GM23338 (cell line): ENCODE measurements at regions not wholly inside any gene's neighbourhood (a gene's known extent, or its start where the extent isn't known, plus 50 kb on each side); places are given as distances from the start of the nearest gene placed in this dataset.

Experiments used
- ATAC-seq: fragments of 200-7000 bp; cut with Tn5 transposase; 3 replicates; pipeline ENCODE4 v1.9.1; 2020
- DNase-seq: peaks from one replicate; pipeline ENCODE4 v3.0.0-alpha.2; 2015; ENCODE audit warnings: low spot score
- H2AFZ ChIP-seq: fragments of 200-600 bp; sonication (generic); 2 replicates; pipeline ENCODE4 v1.8.0; 2016; ENCODE audit warnings: antibody characterized with exemption, mild to moderate bottlenecking, moderate library complexity
- H3F3A ChIP-seq: fragments of 200-600 bp; sonication (generic); replicated peaks from 2 replicates; pipeline ENCODE4 v1.8.0; 2017; ENCODE audit warnings: antibody characterized with exemption, mixed run types, low read depth
- H3K27ac ChIP-seq: fragments of 200-600 bp; sonication (generic); 2 replicates; pipeline ENCODE4 v1.6.1; 2016; ENCODE audit warnings: low read depth
- H3K27me3 ChIP-seq: fragments of 200-600 bp; sonication (generic); 2 replicates; pipeline ENCODE4 v1.8.0; 2016; ENCODE audit warnings: mild to moderate bottlenecking, mixed run types, moderate library complexity; ENCODE audit not compliant: insufficient read depth
- H3K36me3 ChIP-seq: fragments of 200-600 bp; sonication (generic); 2 replicates; pipeline ENCODE4 v1.8.0; 2016; ENCODE audit warnings: mild to moderate bottlenecking; ENCODE audit not compliant: insufficient read depth
- H3K4me1 ChIP-seq: fragments of 200-600 bp; sonication (generic); 2 replicates; pipeline ENCODE4 v1.8.0; 2016; ENCODE audit warnings: mild to moderate bottlenecking, moderate library complexity; ENCODE audit not compliant: insufficient read depth
- H3K4me2 ChIP-seq: fragments of 200-600 bp; sonication (generic); 2 replicates; pipeline ENCODE4 v1.7.1; 2017; ENCODE audit warnings: mixed run types
- H3K4me3 ChIP-seq: fragments of 200-600 bp; sonication (generic); 2 replicates; pipeline ENCODE4 v1.6.1; 2016; ENCODE audit warnings: mixed run types
- H3K79me2 ChIP-seq: fragments of 200-600 bp; sonication (generic); replicated peaks from 2 replicates; pipeline ENCODE4 v1.8.0; 2017; ENCODE audit warnings: mild to moderate bottlenecking; ENCODE audit not compliant: insufficient read depth
- H3K9me2 ChIP-seq: fragments of 200-600 bp; sonication (generic); 2 replicates; pipeline ENCODE4 v1.8.0; 2017; ENCODE audit not compliant: insufficient read depth
- H4K20me1 ChIP-seq: fragments of 200-600 bp; sonication (generic); replicated peaks from 2 replicates; pipeline ENCODE4 v1.8.0; 2017; ENCODE audit warnings: mild to moderate bottlenecking; ENCODE audit not compliant: insufficient read depth
- H3K27ac Mint-ChIP-seq: 2 replicates; pipeline ENCODE4 v1.8.0; 2020; ENCODE audit warnings: inconsistent platforms, mild to moderate bottlenecking, moderate library complexity, mixed read lengths
- H3K27me3 Mint-ChIP-seq: 3 replicates; pipeline ENCODE4 v1.8.0; 2022; ENCODE audit warnings: low read depth, mild to moderate bottlenecking, moderate library complexity, mixed read lengths, inconsistent platforms; ENCODE audit not compliant: insufficient read depth, poor library complexity
- H3K36me3 Mint-ChIP-seq: 3 replicates; pipeline ENCODE4 v1.8.0; 2021; ENCODE audit warnings: low read depth, mild to moderate bottlenecking, inconsistent platforms, moderate library complexity, mixed read lengths
- H3K4me1 Mint-ChIP-seq: 3 replicates; pipeline ENCODE4 v1.8.0; 2020; ENCODE audit warnings: mild to moderate bottlenecking, inconsistent platforms, mixed read lengths
- H3K4me3 Mint-ChIP-seq: 3 replicates; pipeline ENCODE4 v1.8.0; 2021; ENCODE audit warnings: moderate library complexity, mild to moderate bottlenecking, inconsistent platforms, mixed read lengths
- H3K9me3 Mint-ChIP-seq: 3 replicates; pipeline ENCODE4 v1.8.0; 2020; ENCODE audit warnings: moderate library complexity, mild to moderate bottlenecking, inconsistent platforms, mixed read lengths
- CREB1 ChIP-seq: fragments of 250-450 bp; sonication (Bioruptor Pico); IDR thresholded peaks from 2 replicates; pipeline ENCODE4 v1.5.0; 2020; ENCODE audit warnings: low read depth, mild to moderate bottlenecking, moderate library complexity
- EZH2 ChIP-seq: fragments of 200-600 bp; sonication (generic); IDR thresholded peaks from one replicate; pipeline ENCODE4 v1.8.0; 2017; ENCODE audit warnings: antibody characterized with exemption, mild to moderate bottlenecking, low read depth; ENCODE audit not compliant: unreplicated experiment
- NANOG ChIP-seq: IDR thresholded peaks from 2 replicates; pipeline ENCODE4 v1.6.1; 2016; ENCODE audit warnings: antibody characterized with exemption, borderline replicate concordance
- POLR2AphosphoS5 ChIP-seq: IDR thresholded peaks from 2 replicates; pipeline ENCODE4 v1.6.1; 2016; ENCODE audit warnings: antibody characterized with exemption, low read depth
- STAT1 ChIP-seq: IDR thresholded peaks from one replicate; pipeline ENCODE4 v1.6.1; 2016; ENCODE audit warnings: antibody characterized with exemption; ENCODE audit not compliant: unreplicated experiment
- ZNF331 ChIP-seq: fragments of 250-450 bp; sonication (Bioruptor Pico); IDR thresholded peaks from 2 replicates; pipeline ENCODE4 v1.5.0; 2020; ENCODE audit warnings: low read depth, mild to moderate bottlenecking, moderate library complexity
- TF ChIP-seq, protein P1 (sequence below): fragments of 250-450 bp; sonication (Bioruptor Pico); IDR thresholded peaks from 2 replicates; pipeline ENCODE4 v1.5.0; 2020; ENCODE audit warnings: mild to moderate bottlenecking, moderate library complexity

DNA sequence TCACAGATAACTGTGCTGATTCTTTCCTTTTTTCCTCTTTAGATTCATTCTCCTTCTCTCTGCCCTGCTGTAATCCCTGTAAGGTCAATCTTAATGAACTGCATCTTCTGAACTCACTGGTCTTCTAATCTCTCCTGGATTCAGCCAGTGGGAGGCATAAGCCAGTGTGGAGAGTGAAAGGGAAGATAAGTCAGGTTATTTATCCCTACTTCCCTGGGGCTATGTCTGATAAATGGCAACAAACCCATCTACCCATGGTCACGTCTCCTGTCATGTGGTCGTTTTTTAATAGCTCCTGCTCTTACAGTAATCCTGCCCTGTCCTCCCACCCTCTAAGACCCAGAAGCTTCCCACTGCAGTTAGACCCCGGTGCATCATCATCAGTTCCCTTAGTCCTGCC lies 199.6 kb upstream of the NAALADL2 start (continued):
- TF ChIP-seq, protein P1, sequence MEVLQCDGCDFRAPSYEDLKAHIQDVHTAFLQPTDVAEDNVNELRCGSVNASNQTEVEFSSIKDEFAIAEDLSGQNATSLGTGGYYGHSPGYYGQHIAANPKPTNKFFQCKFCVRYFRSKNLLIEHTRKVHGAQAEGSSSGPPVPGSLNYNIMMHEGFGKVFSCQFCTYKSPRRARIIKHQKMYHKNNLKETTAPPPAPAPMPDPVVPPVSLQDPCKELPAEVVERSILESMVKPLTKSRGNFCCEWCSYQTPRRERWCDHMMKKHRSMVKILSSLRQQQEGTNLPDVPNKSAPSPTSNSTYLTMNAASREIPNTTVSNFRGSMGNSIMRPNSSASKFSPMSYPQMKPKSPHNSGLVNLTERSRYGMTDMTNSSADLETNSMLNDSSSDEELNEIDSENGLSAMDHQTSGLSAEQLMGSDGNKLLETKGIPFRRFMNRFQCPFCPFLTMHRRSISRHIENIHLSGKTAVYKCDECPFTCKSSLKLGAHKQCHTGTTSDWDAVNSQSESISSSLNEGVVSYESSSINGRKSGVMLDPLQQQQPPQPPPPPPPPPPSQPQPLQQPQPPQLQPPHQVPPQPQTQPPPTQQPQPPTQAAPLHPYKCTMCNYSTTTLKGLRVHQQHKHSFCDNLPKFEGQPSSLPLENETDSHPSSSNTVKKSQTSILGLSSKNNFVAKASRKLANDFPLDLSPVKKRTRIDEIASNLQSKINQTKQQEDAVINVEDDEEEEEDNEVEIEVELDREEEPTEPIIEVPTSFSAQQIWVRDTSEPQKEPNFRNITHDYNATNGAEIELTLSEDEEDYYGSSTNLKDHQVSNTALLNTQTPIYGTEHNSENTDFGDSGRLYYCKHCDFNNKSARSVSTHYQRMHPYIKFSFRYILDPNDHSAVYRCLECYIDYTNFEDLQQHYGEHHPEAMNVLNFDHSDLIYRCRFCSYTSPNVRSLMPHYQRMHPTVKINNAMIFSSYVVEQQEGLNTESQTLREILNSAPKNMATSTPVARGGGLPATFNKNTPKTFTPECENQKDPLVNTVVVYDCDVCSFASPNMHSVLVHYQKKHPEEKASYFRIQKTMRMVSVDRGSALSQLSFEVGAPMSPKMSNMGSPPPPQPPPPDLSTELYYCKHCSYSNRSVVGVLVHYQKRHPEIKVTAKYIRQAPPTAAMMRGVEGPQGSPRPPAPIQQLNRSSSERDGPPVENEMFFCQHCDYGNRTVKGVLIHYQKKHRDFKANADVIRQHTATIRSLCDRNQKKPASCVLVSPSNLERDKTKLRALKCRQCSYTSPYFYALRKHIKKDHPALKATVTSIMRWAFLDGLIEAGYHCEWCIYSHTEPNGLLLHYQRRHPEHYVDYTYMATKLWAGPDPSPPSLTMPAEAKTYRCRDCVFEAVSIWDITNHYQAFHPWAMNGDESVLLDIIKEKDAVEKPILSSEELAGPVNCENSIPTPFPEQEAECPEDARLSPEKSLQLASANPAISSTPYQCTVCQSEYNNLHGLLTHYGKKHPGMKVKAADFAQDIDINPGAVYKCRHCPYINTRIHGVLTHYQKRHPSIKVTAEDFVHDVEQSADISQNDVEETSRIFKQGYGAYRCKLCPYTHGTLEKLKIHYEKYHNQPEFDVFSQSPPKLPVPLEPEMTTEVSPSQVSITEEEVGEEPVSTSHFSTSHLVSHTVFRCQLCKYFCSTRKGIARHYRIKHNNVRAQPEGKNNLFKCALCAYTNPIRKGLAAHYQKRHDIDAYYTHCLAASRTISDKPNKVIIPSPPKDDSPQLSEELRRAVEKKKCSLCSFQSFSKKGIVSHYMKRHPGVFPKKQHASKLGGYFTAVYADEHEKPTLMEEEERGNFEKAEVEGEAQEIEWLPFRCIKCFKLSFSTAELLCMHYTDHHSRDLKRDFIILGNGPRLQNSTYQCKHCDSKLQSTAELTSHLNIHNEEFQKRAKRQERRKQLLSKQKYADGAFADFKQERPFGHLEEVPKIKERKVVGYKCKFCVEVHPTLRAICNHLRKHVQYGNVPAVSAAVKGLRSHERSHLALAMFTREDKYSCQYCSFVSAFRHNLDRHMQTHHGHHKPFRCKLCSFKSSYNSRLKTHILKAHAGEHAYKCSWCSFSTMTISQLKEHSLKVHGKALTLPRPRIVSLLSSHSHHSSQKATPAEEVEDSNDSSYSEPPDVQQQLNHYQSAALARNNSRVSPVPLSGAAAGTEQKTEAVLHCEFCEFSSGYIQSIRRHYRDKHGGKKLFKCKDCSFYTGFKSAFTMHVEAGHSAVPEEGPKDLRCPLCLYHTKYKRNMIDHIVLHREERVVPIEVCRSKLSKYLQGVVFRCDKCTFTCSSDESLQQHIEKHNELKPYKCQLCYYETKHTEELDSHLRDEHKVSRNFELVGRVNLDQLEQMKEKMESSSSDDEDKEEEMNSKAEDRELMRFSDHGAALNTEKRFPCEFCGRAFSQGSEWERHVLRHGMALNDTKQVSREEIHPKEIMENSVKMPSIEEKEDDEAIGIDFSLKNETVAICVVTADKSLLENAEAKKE, result no peak
- TF ChIP-seq STAT1, result no peak

DNA sequence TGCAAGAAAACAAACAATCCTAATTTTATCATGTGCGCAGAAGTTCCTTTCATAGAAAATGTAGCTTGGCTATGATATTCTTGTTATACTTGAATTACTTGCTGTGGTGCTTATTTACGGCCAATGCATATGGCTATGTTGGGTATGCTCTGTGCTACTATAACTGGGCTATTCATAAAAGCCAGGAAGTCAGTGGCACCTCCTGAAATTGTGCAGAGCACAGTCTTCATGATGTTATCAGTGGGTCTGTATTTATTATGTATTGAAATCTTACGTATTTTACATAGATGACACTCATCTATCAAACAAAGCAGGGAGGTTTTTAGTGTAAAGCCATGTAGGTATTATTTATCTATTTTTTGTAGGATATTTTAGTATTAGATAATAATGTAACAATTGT lies 196.5 kb upstream of the NAALADL2 start:
- TF ChIP-seq STAT1 (no peak), ZNF331 (no peak), NANOG (no peak)
- Mint-ChIP-seq H3K27me3 (no peaks in the 10 kb centered on the region), H3K9me3 (no peaks in the 10 kb centered on the region), H3K27ac (no peak overlapping the region), H3K4me1 (no peaks in the 10 kb centered on the region), H3K36me3 (no peaks in the 10 kb centered on the region), H3K4me3 (no peak overlapping the region)
- ATAC-seq (no peak), DNase-seq (no peak)
- no peaks in the 10 kb centered on the region for H4K20me1 ChIP-seq
- no peaks in the 10 kb centered on the region for H3K9me2 ChIP-seq
- H3K27me3 ChIP-seq, result no peaks in the 10 kb centered on the region
- H3F3A ChIP-seq, result no peaks in the 10 kb centered on the region
- H3K4me1 ChIP-seq, result no peaks in the 10 kb centered on the region
- H3K27ac ChIP-seq, result no peak overlapping the region
- H3K4me3 ChIP-seq, result no peak overlapping the region
- no peak overlapping the region for H3K4me2 ChIP-seq
- H3K79me2 ChIP-seq, result no peaks in the 10 kb centered on the region
- H3K36me3 ChIP-seq, result no peaks in the 10 kb centered on the region
- H2AFZ ChIP-seq, result no peak overlapping the region

DNA sequence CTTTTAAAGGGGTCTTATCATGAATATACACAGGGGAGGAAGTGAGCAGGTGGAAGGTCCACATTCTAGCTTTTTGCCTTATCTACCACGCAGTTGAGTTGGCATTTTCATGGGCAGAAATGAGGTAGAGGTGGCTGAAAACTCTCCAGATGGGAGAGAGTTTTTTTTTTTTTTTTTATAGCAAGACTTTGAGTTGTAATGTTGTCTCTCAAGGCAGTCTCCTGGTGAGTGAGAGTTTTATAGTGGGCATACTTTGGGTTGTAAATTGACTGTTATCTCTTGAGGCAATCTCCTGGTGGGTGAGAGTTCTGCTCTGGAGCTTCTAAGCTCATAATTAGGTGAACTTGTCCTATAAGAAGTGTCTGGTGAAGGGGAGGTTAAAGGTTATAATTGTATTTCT lies 191.7 kb upstream of the NAALADL2 start:
- no peaks in the 10 kb centered on the region for H3K9me3 Mint-ChIP-seq
- Histone ChIP-seq H3K79me2 (no peaks in the 10 kb centered on the region), H3F3A (no peaks in the 10 kb centered on the region), H3K4me1 (no peaks in the 10 kb centered on the region), H3K9me2 (no peaks in the 10 kb centered on the region), H3K27me3 (no peaks in the 10 kb centered on the region), H2AFZ (no peak overlapping the region), H3K36me3 (no peaks in the 10 kb centered on the region), H3K27ac (no peak overlapping the region), H3K4me3 (no peak overlapping the region), H4K20me1 (no peaks in the 10 kb centered on the region), H3K4me2 (no peak overlapping the region)
- H3K36me3 Mint-ChIP-seq, result no peaks in the 10 kb centered on the region
- H3K4me1 Mint-ChIP-seq, result no peaks in the 10 kb centered on the region
- DNase-seq (no peak), ATAC-seq (no peak)
- H3K27ac Mint-ChIP-seq, result no peak overlapping the region
- no peaks in the 10 kb centered on the region for H3K27me3 Mint-ChIP-seq
- no peak overlapping the region for H3K4me3 Mint-ChIP-seq
- TF ChIP-seq POLR2AphosphoS5 (no peak), CREB1 (CRISPR knock-in tag) (no peak), EZH2 (no peak), STAT1 (no peak)
